Smooth muscle cell (in vitro differentiated cells): ENCODE measurements at regions not wholly inside any gene's neighbourhood (a gene's known extent, or its start where the extent isn't known, plus 50 kb on each side); places are given as distances from the start of the nearest gene placed in this dataset.

Experiments used
- DNase-seq: peaks from one replicate; lab custom pipeline; 2025; ENCODE audit not compliant: unreplicated experiment; lab: John Stamatoyannopoulos, UW
- H2AFZ ChIP-seq: fragments of 200-600 bp; sonication (generic); 2 replicates; pipeline ENCODE4 v1.6.0; 2016; ENCODE audit warnings: antibody characterized with exemption, low read depth, mild to moderate bottlenecking
- H3F3A ChIP-seq: fragments of 200-600 bp; sonication (generic); 2 replicates; pipeline ENCODE4 v1.6.0; 2017; ENCODE audit warnings: antibody characterized with exemption, low read depth
- H3K27ac ChIP-seq: fragments of 200-600 bp; sonication (generic); 2 replicates; pipeline ENCODE4 v1.5.1; 2016; ENCODE audit warnings: low read depth, mild to moderate bottlenecking
- H3K27me3 ChIP-seq: fragments of 200-600 bp; sonication (generic); 2 replicates; pipeline ENCODE4 v1.6.1; 2016; ENCODE audit warnings: low read depth, mild to moderate bottlenecking
- H3K36me3 ChIP-seq: fragments of 200-600 bp; sonication (generic); 2 replicates; pipeline ENCODE4 v1.5.1; 2016; ENCODE audit warnings: low read depth
- H3K4me1 ChIP-seq: fragments of 200-600 bp; sonication (generic); 2 replicates; pipeline ENCODE4 v1.5.1; 2016; ENCODE audit warnings: low read depth
- H3K4me2 ChIP-seq: fragments of 200-600 bp; sonication (generic); 2 replicates; pipeline ENCODE4 v1.6.0; 2016; ENCODE audit warnings: mild to moderate bottlenecking
- H3K4me3 ChIP-seq: fragments of 200-600 bp; sonication (generic); 2 replicates; pipeline ENCODE4 v1.5.1; 2016; ENCODE audit warnings: mild to moderate bottlenecking
- H3K79me2 ChIP-seq: fragments of 200-600 bp; sonication (generic); 2 replicates; pipeline ENCODE4 v1.6.0; 2016; ENCODE audit warnings: low read depth, mild to moderate bottlenecking
- H3K9ac ChIP-seq: fragments of 200-600 bp; sonication (generic); 2 replicates; pipeline ENCODE4 v1.6.0; 2016; ENCODE audit warnings: low read depth
- H3K9me3 ChIP-seq: fragments of 200-600 bp; sonication (generic); replicated peaks from 2 replicates; pipeline ENCODE4 v1.5.1; 2016; ENCODE audit warnings: low read depth
- H4K20me1 ChIP-seq: fragments of 200-600 bp; sonication (generic); 2 replicates; pipeline ENCODE4 v1.6.0; 2016; ENCODE audit warnings: low read depth
- WGBS: methylation state at CpG from one replicate; pipeline ENCODE4 v1.1.7; 2016; ENCODE audit warnings: low lambda C conversion rate; 5-methylcytosine and 5-hydroxymethylcytosine counted together
- TF ChIP-seq, protein P1 (sequence below): fragments of 200-600 bp; sonication (generic); IDR thresholded peaks from 2 replicates; pipeline ENCODE4 v1.5.1; 2017; ENCODE audit warnings: borderline replicate concordance, mild to moderate bottlenecking, antibody characterized with exemption; ENCODE audit not compliant: insufficient read depth, poor library complexity, severe bottlenecking

DNA sequence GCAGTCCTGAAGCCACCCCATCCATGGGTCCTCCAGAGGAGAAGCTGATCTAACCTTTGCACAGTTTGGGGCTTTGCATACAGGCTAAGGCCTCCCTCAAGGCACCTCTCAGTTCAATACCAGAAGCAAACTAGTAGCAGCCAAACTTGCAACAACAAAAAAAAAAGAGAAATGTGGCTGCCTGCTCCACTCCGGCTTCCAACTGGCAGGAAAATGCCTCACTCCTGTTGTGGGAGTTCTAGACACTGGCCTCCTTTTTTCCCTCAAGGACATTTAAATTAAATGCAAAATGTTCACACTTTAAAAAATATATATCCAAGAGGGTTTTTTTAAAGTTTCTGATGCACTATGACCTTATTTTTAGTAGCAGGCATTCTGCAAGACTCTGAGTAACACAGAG, 216.0 kb upstream of the TPM1 start:
- TF ChIP-seq, protein P1, sequence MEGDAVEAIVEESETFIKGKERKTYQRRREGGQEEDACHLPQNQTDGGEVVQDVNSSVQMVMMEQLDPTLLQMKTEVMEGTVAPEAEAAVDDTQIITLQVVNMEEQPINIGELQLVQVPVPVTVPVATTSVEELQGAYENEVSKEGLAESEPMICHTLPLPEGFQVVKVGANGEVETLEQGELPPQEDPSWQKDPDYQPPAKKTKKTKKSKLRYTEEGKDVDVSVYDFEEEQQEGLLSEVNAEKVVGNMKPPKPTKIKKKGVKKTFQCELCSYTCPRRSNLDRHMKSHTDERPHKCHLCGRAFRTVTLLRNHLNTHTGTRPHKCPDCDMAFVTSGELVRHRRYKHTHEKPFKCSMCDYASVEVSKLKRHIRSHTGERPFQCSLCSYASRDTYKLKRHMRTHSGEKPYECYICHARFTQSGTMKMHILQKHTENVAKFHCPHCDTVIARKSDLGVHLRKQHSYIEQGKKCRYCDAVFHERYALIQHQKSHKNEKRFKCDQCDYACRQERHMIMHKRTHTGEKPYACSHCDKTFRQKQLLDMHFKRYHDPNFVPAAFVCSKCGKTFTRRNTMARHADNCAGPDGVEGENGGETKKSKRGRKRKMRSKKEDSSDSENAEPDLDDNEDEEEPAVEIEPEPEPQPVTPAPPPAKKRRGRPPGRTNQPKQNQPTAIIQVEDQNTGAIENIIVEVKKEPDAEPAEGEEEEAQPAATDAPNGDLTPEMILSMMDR: no peak
- no peak for DNase-seq
- 91% methylated on average over 1 of the region's 1 CpG for WGBS

DNA sequence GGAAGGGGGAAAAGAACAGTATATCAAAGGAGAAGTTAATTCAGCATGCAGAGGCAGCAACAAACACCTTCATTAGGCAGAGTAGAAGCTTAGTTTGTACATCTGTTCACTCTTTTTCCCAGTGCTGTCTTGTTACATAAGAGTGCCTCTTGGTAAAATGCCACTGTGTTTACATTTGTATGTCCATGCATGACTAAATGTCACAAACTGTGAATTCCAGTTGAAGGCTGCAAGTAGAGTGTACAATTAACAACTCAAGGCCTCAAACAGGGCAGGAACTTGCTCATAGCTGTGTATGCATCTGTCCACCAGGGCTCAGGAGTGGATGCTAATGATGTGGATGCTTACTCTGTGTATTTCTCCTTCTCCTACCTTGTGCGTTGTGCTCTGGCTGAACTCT, 214.2 kb upstream of the TPM1 start:
- H3K9me3 ChIP-seq: no peaks in the 10 kb centered on the region
- no peak for DNase-seq
- WGBS: 96% methylated on average over 1 of the region's 1 CpG
- H2AFZ ChIP-seq: no peak overlapping the region
- TF ChIP-seq, protein P1: no peak
- no peak overlapping the region for H3K4me3 ChIP-seq
- H3K27ac ChIP-seq: no peak overlapping the region
- H3K79me2 ChIP-seq: no peaks in the 10 kb centered on the region
- H3K4me1 ChIP-seq: peaks cover 14% of the 10 kb centered on the region
- no peaks in the 10 kb centered on the region for H3K36me3 ChIP-seq
- H3K9ac ChIP-seq: no peak overlapping the region
- no peaks in the 10 kb centered on the region for H3K27me3 ChIP-seq
- no peak overlapping the region for H3K4me2 ChIP-seq
- no peaks in the 10 kb centered on the region for H4K20me1 ChIP-seq
- peaks cover 30% of the 10 kb centered on the region for H3F3A ChIP-seq

More for the DNA sequence above, 216.0 kb upstream of the TPM1 start:
- no peaks in the 10 kb centered on the region for H3K36me3 ChIP-seq
- H3K27me3 ChIP-seq: no peaks in the 10 kb centered on the region
- no peak overlapping the region for H3K9ac ChIP-seq
- H3K4me2 ChIP-seq: no peak overlapping the region
- peaks cover 25% of the 10 kb centered on the region for H3F3A ChIP-seq
- peaks cover 14% of the 10 kb centered on the region for H3K4me1 ChIP-seq
- H2AFZ ChIP-seq: no peak overlapping the region
- H3K27ac ChIP-seq: no peak overlapping the region
- no peaks in the 10 kb centered on the region for H3K9me3 ChIP-seq
- H3K4me3 ChIP-seq: no peak overlapping the region
- H4K20me1 ChIP-seq: no peaks in the 10 kb centered on the region
- H3K79me2 ChIP-seq: no peaks in the 10 kb centered on the region

DNA sequence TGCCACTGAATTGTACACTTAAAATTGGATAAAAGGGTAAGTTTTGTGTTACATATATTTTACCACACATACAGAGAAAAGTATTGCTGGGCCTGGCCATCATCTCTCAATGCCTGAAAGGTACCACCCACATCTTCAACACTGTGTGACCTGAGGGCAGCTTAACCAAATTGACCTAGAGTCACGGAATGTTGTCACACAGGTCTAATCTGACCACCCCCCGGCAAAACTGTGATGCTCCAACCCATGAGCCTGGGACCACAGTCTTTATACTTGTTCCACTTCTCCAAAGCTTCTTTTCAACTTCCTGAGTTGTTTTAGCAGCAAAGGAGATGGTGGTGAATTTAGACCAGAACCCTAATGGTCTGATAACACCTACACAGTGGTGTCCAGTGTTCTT, 210.3 kb upstream of the TPM1 start:
- Histone ChIP-seq H3F3A (peaks cover 14% of the 10 kb centered on the region), H3K4me3 (no peak overlapping the region), H3K4me2 (no peak overlapping the region), H4K20me1 (no peaks in the 10 kb centered on the region), H3K27ac (peak overlapping the region; percentile 65), H2AFZ (no peak overlapping the region), H3K9ac (no peak overlapping the region), H3K79me2 (no peaks in the 10 kb centered on the region), H3K9me3 (no peaks in the 10 kb centered on the region), H3K27me3 (no peaks in the 10 kb centered on the region), H3K4me1 (peaks cover 6% of the 10 kb centered on the region), H3K36me3 (peaks cover 7% of the 10 kb centered on the region)
- 59% methylated on average over 2 of the region's 2 CpGs for WGBS
- TF ChIP-seq, protein P1: no peak
- no peak for DNase-seq

DNA sequence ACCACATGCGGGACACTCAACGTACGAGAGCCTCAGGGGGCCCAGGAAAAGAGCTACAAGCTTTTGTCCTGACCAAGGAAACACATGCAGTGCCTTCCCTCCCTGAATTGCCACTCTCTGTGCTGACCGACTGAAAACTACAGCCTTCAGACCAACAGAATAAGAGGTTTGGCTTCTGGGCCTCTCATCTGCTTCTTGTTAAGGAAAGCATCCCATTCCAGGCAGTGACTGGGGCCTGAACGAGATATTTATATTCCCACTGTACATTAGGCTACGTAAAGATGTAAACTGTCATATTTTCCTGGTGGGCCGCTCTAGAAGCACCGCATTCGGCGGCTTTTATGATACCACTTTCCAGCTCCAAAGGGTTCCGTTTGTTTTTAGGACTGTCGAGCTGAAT, 208.9 kb upstream of the TPM1 start:
- no peak overlapping the region for H3K4me3 ChIP-seq
- H3K4me2 ChIP-seq: no peak overlapping the region
- H2AFZ ChIP-seq: no peak overlapping the region
- H3K27me3 ChIP-seq: no peaks in the 10 kb centered on the region
- H3K79me2 ChIP-seq: no peaks in the 10 kb centered on the region
- H3K27ac ChIP-seq: no peak overlapping the region
- 68% methylated on average over 12 of the region's 12 CpGs for WGBS
- TF ChIP-seq, protein P1: no peak
- no peaks in the 10 kb centered on the region for H4K20me1 ChIP-seq
- H3K9me3 ChIP-seq: no peaks in the 10 kb centered on the region
- H3K4me1 ChIP-seq: peaks cover 6% of the 10 kb centered on the region
- peaks cover 7% of the 10 kb centered on the region for H3K36me3 ChIP-seq
- H3K9ac ChIP-seq: no peak overlapping the region
- no peak for DNase-seq
- H3F3A ChIP-seq: peaks cover 11% of the 10 kb centered on the region
